B cell (primary cell): ENCODE measurements at regions not wholly inside any gene's neighbourhood (a gene's known extent, or its start where the extent isn't known, plus 50 kb on each side); places are given as distances from the start of the nearest gene placed in this dataset.

Experiments used
- ATAC-seq: fragments of 200-7000 bp; cut with Tn5 transposase; one replicate; pipeline ENCODE4 v1.10.0; 2021; ENCODE audit warnings: low read depth, mild to moderate bottlenecking, moderate number of reproducible peaks, moderate library complexity
- CTCF ChIA-PET: fragments of 350-600 bp; sonication (Branson Sonifier 250); formaldehyde crosslinking; loops from one replicate; lab custom pipeline; 2021; ENCODE audit warnings: antibody characterized with exemption, inconsistent platforms; lab: Charles Lee
- POLR2A ChIA-PET: fragments of 350-600 bp; sonication (Branson Sonifier 250); formaldehyde crosslinking; loops from one replicate; lab custom pipeline; 2021; ENCODE audit warnings: antibody characterized with exemption; lab: Charles Lee
- DNase-seq: peaks from one replicate; pipeline ENCODE4 v3.0.0; 2013
- H2AFZ ChIP-seq: 2 replicates; pipeline ENCODE4 v1.6.1; 2012; ENCODE audit warnings: mild to moderate bottlenecking, low read depth, low read length; ENCODE audit not compliant: insufficient read depth, poor library complexity, severe bottlenecking
- H3K27ac ChIP-seq, 2 donors: 1 replicate in 1 of 2; 2 replicates in 1 of 2; pipeline ENCODE4 v1.5.1; 2012 to 2013; ENCODE audit warnings: low read length in 2 of 2, mild to moderate bottlenecking in 2 of 2, moderate library complexity in 1 of 2
- H3K27me3 ChIP-seq, 4 experiments: fragments of 200-600 bp in 1 of 4; sonication (generic) in 1 of 4; replicated peaks in 1 of 4; 1 replicate in 2 of 4; 2 replicates in 2 of 4; pipeline versions ENCODE4 v1.6.1 to v1.7.0; 2013 to 2016; ENCODE audit warnings: low read length in 3 of 4, mild to moderate bottlenecking in 2 of 4, mixed read lengths in 1 of 4, moderate library complexity in 1 of 4; ENCODE audit not compliant: insufficient read depth in 4 of 4, control insufficient read depth in 3 of 4; ENCODE audit errors: control extremely low read depth in 1 of 4
- H3K36me3 ChIP-seq, 2 experiments: replicated peaks in 1 of 2; 1 replicate in 1 of 2; 2 replicates in 1 of 2; pipeline versions ENCODE4 v1.6.1 to v1.7.1; 2013; ENCODE audit warnings: low read length in 1 of 2; ENCODE audit not compliant: insufficient read depth in 2 of 2, control insufficient read depth in 1 of 2; ENCODE audit errors: control extremely low read depth in 1 of 2, extremely low read depth in 1 of 2
- H3K4me1 ChIP-seq, 2 donors: fragments of 200-600 bp in 1 of 2; sonication (generic) in 1 of 2; 1 replicate in 1 of 2; 2 replicates in 1 of 2; pipeline versions ENCODE4 v1.5.1 to v1.6.1; 2013 to 2017; ENCODE audit warnings: low read length in 2 of 2; ENCODE audit not compliant: control insufficient read depth in 2 of 2, insufficient read depth in 2 of 2
- H3K4me2 ChIP-seq: replicated peaks from 2 replicates; pipeline ENCODE3; 2012; ENCODE audit warnings: mild to moderate bottlenecking, low read depth, low read length; ENCODE audit not compliant: poor library complexity, severe bottlenecking
- H3K4me3 ChIP-seq, 5 experiments: fragments of 200-600 bp in 1 of 5; sonication (generic) in 1 of 5; 1 replicate in 3 of 5; 2 replicates in 2 of 5; pipeline versions ENCODE4 v1.5.1 to v1.7.0; 2011 to 2016; ENCODE audit warnings: low read length in 4 of 5, mild to moderate bottlenecking in 4 of 5, low read depth in 2 of 5, control low read depth in 1 of 5, moderate library complexity in 1 of 5; ENCODE audit not compliant: insufficient read depth in 1 of 5; ENCODE audit errors: control extremely low read depth in 1 of 5, extremely low read depth in 1 of 5
- H3K79me2 ChIP-seq: fragments of 200-600 bp; sonication (generic); one replicate; pipeline ENCODE4 v1.6.0; 2016; ENCODE audit warnings: low read length; ENCODE audit not compliant: control insufficient read depth, insufficient read depth
- H3K9ac ChIP-seq: fragments of 200-600 bp; sonication (generic); 2 replicates; pipeline ENCODE4 v1.6.1; 2017; ENCODE audit warnings: mild to moderate bottlenecking, low read length, moderate library complexity
- H3K9me3 ChIP-seq, 3 donors: one replicate each; pipeline versions ENCODE4 v1.6.1 to v1.7.1; 2013; ENCODE audit warnings: low read length in 2 of 3; ENCODE audit not compliant: control insufficient read depth in 2 of 3, insufficient read depth in 1 of 3; ENCODE audit errors: control extremely low read depth in 1 of 3
- H4K20me1 ChIP-seq: 2 replicates; pipeline ENCODE4 v1.6.0; 2012; ENCODE audit warnings: mild to moderate bottlenecking, low read length; ENCODE audit not compliant: insufficient read depth, control insufficient read depth, poor library complexity, severe bottlenecking
- H3K27ac Mint-ChIP-seq: one replicate; pipeline ENCODE4 v1.8.0; 2021; ENCODE audit warnings: mixed read lengths
- H3K27me3 Mint-ChIP-seq: one replicate; pipeline ENCODE4 v1.8.0; 2021; ENCODE audit warnings: mixed read lengths
- H3K4me1 Mint-ChIP-seq: one replicate; pipeline ENCODE4 v1.8.0; 2021; ENCODE audit warnings: mixed read lengths
- H3K4me3 Mint-ChIP-seq: one replicate; pipeline ENCODE4 v1.8.0; 2021; ENCODE audit warnings: mixed read lengths
- H3K9me3 Mint-ChIP-seq: one replicate; pipeline ENCODE4 v1.8.0; 2022; ENCODE audit warnings: mixed read lengths; ENCODE audit not compliant: insufficient read depth
- CTCF ChIP-seq: fragments of 200-600 bp; IDR thresholded peaks from one replicate; pipeline ENCODE4 v1.8.0; 2022; ENCODE audit warnings: antibody characterized with exemption, mild to moderate bottlenecking
- EZH2 ChIP-seq: IDR thresholded peaks from 2 replicates; pipeline ENCODE4 v1.6.1; 2012; ENCODE audit warnings: borderline replicate concordance, low read depth, mild to moderate bottlenecking, moderate library complexity, low read length; ENCODE audit not compliant: insufficient read depth, poor library complexity, severe bottlenecking
- WGBS: methylation state at CpG from one replicate; pipeline ENCODE4 v1.1.5; 2013; ENCODE audit warnings: missing lambda C conversion rate; ENCODE audit not compliant: insufficient coverage; 5-methylcytosine and 5-hydroxymethylcytosine counted together
- intact Hi-C: fragments of 100-400 bp; cut with micrococcal nuclease; formaldehyde crosslinking; loops from one replicate; pipeline ENCODE4 v1.10.0; 2022

DNA sequence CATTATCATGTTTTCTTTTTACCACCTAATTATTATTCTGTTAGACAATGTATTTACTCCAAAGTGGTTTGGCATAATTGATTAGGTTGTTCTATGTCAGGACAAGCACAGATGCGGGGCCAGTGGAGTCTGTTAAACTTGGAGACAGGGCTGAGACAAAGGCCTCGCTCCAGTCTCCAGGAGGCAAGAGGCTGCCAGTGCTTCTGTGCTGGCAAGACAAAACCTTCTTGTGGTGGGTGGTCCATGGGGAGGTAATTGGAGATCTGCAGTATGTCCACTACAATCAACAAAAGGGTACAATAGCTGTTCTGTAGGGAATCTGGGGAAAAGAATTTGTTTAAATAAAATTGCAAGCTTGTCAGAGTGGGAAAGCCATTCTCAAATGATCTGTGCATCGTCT, 677.2 kb upstream of the SLC35B3 start:
- Mint-ChIP-seq H3K9me3 (peaks cover 3% of the 10 kb centered on the region), H3K27me3 (no peaks in the 10 kb centered on the region), H3K4me3 (no peak overlapping the region), H3K4me1 (no peaks in the 10 kb centered on the region), H3K27ac (no peak overlapping the region)
- Histone ChIP-seq H2AFZ (no peak overlapping the region), H3K4me2 (no peak overlapping the region), H4K20me1 (no peaks in the 10 kb centered on the region), H3K4me1 (no peaks in the 10 kb centered on the region), H3K9me3 (no peaks in the 10 kb centered on the region), H3K27me3 (no peaks in the 10 kb centered on the region), H3K36me3 (no peaks in the 10 kb centered on the region), H3K9ac (no peak overlapping the region), H3K4me3 (no peak overlapping the region), H3K27ac (no peak overlapping the region), H3K79me2 (no peaks in the 10 kb centered on the region)
- ChIA-PET CTCF (no interaction called here), POLR2A (no interaction called here)
- TF ChIP-seq EZH2: no peak
- no peak for TF ChIP-seq CTCF
- no peak for DNase-seq
- 84% methylated on average over 3 of the region's 3 CpGs for WGBS
- intact Hi-C loops: no loop called here
- ATAC-seq: no peak

GRCh38 chr6:9103876-9104521, 668.7 kb upstream of the SLC35B3 start:
- peaks cover 10% of the 10 kb centered on the region for H3K9me3 Mint-ChIP-seq
- Histone ChIP-seq H3K4me2 (no peak overlapping the region), H3K4me1 (no peaks in the 10 kb centered on the region), H3K9ac (no peak overlapping the region), H3K4me3 (no peak overlapping the region), H3K36me3 (no peaks in the 10 kb centered on the region), H2AFZ (no peak overlapping the region), H3K9me3 (no peaks in the 10 kb centered on the region), H3K79me2 (no peaks in the 10 kb centered on the region), H3K27me3 (no peaks in the 10 kb centered on the region), H4K20me1 (no peaks in the 10 kb centered on the region), H3K27ac (no peak overlapping the region)
- TF ChIP-seq EZH2 (no peak), CTCF (no peak)
- H3K27ac Mint-ChIP-seq: no peak overlapping the region
- no peak overlapping the region for H3K4me3 Mint-ChIP-seq
- ATAC-seq (no peak), DNase-seq (no peak)
- ChIA-PET CTCF (no interaction called here), POLR2A (no interaction called here)
- 88% methylated on average over 2 of the region's 2 CpGs for WGBS
- no peaks in the 10 kb centered on the region for H3K4me1 Mint-ChIP-seq
- intact Hi-C loops: no loop called here
- no peaks in the 10 kb centered on the region for H3K27me3 Mint-ChIP-seq
